HCT116 (cell line): ENCODE measurements at regions not wholly inside any gene's neighbourhood (a gene's known extent, or its start where the extent isn't known, plus 50 kb on each side); places are given as distances from the start of the nearest gene placed in this dataset.

Source experiments
- ATAC-seq: fragments of 200-7000 bp; cut with Tn5 transposase; 2 replicates; pipeline ENCODE4 v1.9.1; 2020; ENCODE audit warnings: mild to moderate bottlenecking, moderate library complexity
- BruUV-seq: library from RNA; stranded (reverse); fragments of 400-500 nt; replicated peaks from 2 replicates; lab custom pipeline; 2021; lab: Mats Ljungman, UMichigan
- CTCF ChIA-PET: fragments of 300-600 bp; sonication (Branson Sonifier 250); formaldehyde crosslinking; loops from one replicate; lab custom pipeline; 2021; ENCODE audit warnings: antibody characterized with exemption; lab: Charles Lee
- POLR2A ChIA-PET: fragments of 300-600, 350-600 bp; sonication (Branson Sonifier 250); formaldehyde crosslinking; loops from one replicate; lab custom pipeline; 2021; ENCODE audit warnings: antibody characterized with exemption; lab: Charles Lee
- RAD21 ChIA-PET, 2 experiments: fragments of 300-600 bp; sonication (Branson Sonifier 250); formaldehyde crosslinking; loops; one replicate each; lab custom pipeline; 2023; ENCODE audit warnings: low total read pairs in 2 of 2; ENCODE audit not compliant: uncharacterized antibody in 2 of 2, unreplicated experiment in 2 of 2, low non-redundant PET in 1 of 2; lab: Charles Lee
- DNase-seq: peaks from one replicate; pipeline ENCODE4 v3.0.0-alpha.2; 2010; ENCODE audit warnings: low read depth, low spot score
- H2AFZ ChIP-seq: fragments of 200-600 bp; shearing (Covaris generic), sonication (generic); 2 replicates; pipeline ENCODE4 v1.6.1; 2017; ENCODE audit warnings: low read depth, mixed run types, mixed read lengths, antibody characterized with exemption, low read length; ENCODE audit not compliant: poor library complexity, severe bottlenecking
- H3K27ac ChIP-seq: 2 replicates; pipeline ENCODE4 v1.5.1; 2012; ENCODE audit warnings: low read depth, low read length
- H3K27me3 ChIP-seq: fragments of 200-600 bp; sonication (generic); 2 replicates; pipeline ENCODE4 v1.6.1; 2016; ENCODE audit warnings: mixed run types, low read length, mixed read lengths; ENCODE audit not compliant: insufficient read depth
- H3K36me3 ChIP-seq, 2 experiments: fragments of 200-500 bp in 1 of 2; fragments of 200-600 bp in 1 of 2; sonication (Bioruptor generic) in 1 of 2; sonication (generic) in 1 of 2; 2 replicates each; pipeline versions ENCODE4 v1.5.1 to v1.6.1; 2014 to 2016; ENCODE audit warnings: low read length in 2 of 2, inconsistent platforms in 1 of 2, mixed read lengths in 1 of 2, mixed run types in 1 of 2; ENCODE audit not compliant: insufficient read depth in 2 of 2, control insufficient read depth in 1 of 2
- H3K4me1 ChIP-seq, 2 experiments: fragments of 200-600 bp in 1 of 2; sonication (generic) in 1 of 2; 2 replicates each; pipeline versions ENCODE4 v1.5.1 to v1.6.1; 2012 to 2017; ENCODE audit warnings: low read length in 2 of 2, inconsistent platforms in 1 of 2, mild to moderate bottlenecking in 1 of 2, mixed read lengths in 1 of 2, mixed run types in 1 of 2, moderate library complexity in 1 of 2; ENCODE audit not compliant: insufficient read depth in 2 of 2, control insufficient read depth in 1 of 2
- H3K4me2 ChIP-seq: fragments of 200-600 bp; sonication (generic); 2 replicates; pipeline ENCODE4 v1.6.1; 2017; ENCODE audit warnings: mixed run types, low read length, mixed read lengths
- H3K4me3 ChIP-seq, 2 experiments: fragments of 200-600 bp in 1 of 2; sonication (generic) in 1 of 2; replicated peaks in 1 of 2; 2 replicates each; pipeline ENCODE4 v1.5.1; 2011 to 2016; ENCODE audit warnings: low read length in 2 of 2, control low read depth in 1 of 2, low read depth in 1 of 2, mild to moderate bottlenecking in 1 of 2, mixed read lengths in 1 of 2, mixed run types in 1 of 2
- H3K79me2 ChIP-seq: fragments of 200-600 bp; sonication (generic); 2 replicates; pipeline ENCODE4 v1.6.1; 2017; ENCODE audit warnings: mild to moderate bottlenecking, mixed run types, low read length, moderate library complexity, mixed read lengths; ENCODE audit not compliant: insufficient read depth
- H3K9ac ChIP-seq: fragments of 200-600 bp; sonication (generic); 2 replicates; pipeline ENCODE4 v1.6.1; 2016; ENCODE audit warnings: low read length, mixed read lengths
- H3K9me2 ChIP-seq: fragments of 200-600 bp; sonication (generic), shearing (Covaris generic); 2 replicates; pipeline ENCODE4 v1.6.1; 2017; ENCODE audit warnings: mixed run types, mild to moderate bottlenecking, moderate library complexity; ENCODE audit not compliant: insufficient read depth
- H3K9me3 ChIP-seq, 2 experiments: fragments of 200-500 bp in 1 of 2; fragments of 200-600 bp in 1 of 2; sonication (Bioruptor generic) in 1 of 2; sonication (generic) in 1 of 2; 2 replicates each; pipeline ENCODE4 v1.6.1; 2014 to 2017; ENCODE audit warnings: low read length in 2 of 2, mixed read lengths in 2 of 2, inconsistent platforms in 1 of 2, low read depth in 1 of 2, mild to moderate bottlenecking in 1 of 2, mixed run types in 1 of 2, moderate library complexity in 1 of 2; ENCODE audit not compliant: control insufficient read depth in 1 of 2, insufficient read depth in 1 of 2
- H4K20me1 ChIP-seq: fragments of 200-600 bp; sonication (generic), shearing (Covaris generic); 2 replicates; pipeline ENCODE4 v1.6.1; 2017; ENCODE audit warnings: mixed run types, mild to moderate bottlenecking, moderate library complexity; ENCODE audit not compliant: insufficient read depth
- ATF3 ChIP-seq: IDR thresholded peaks from 2 replicates; pipeline ENCODE4 v1.6.1; 2012
- CBX3 ChIP-seq: IDR thresholded peaks from 2 replicates; pipeline ENCODE4 v1.6.1; 2012; ENCODE audit warnings: low read depth
- CTCF ChIP-seq, 3 experiments: fragments of 200-600 bp in 1 of 3; sonication (generic) in 1 of 3; IDR thresholded peaks in 2 of 3; conservative IDR thresholded peaks in 1 of 3; 2 replicates each; pipeline ENCODE4 v1.5.1; 2012 to 2017; ENCODE audit warnings: low read depth in 2 of 3, low read length in 2 of 3, antibody characterized with exemption in 1 of 3, borderline replicate concordance in 1 of 3, control low read depth in 1 of 3, mild to moderate bottlenecking in 1 of 3, mixed read lengths in 1 of 3, mixed run types in 1 of 3, moderate library complexity in 1 of 3; ENCODE audit not compliant: insufficient read depth in 1 of 3
- FOSL1 ChIP-seq: IDR thresholded peaks from 2 replicates; pipeline ENCODE4 v1.6.1; 2012; ENCODE audit warnings: low read depth
- MAX ChIP-seq: IDR thresholded peaks from 2 replicates; pipeline ENCODE4 v1.6.1; 2012
- TCF7L2 ChIP-seq: IDR thresholded peaks from 2 replicates; pipeline ENCODE4 v1.7.0; 2011; ENCODE audit warnings: borderline replicate concordance, inconsistent platforms; ENCODE audit not compliant: insufficient read depth, insufficient read length; ENCODE audit errors: extremely low read depth
- ZNF274 ChIP-seq: fragments of 200-500 bp; sonication (Bioruptor generic); IDR thresholded peaks from 2 replicates; pipeline ENCODE4 v1.6.1; 2014; ENCODE audit warnings: mild to moderate bottlenecking, low read depth, low read length, inconsistent platforms
- intact Hi-C: fragments of 100-400 bp; cut with micrococcal nuclease; formaldehyde crosslinking; loops from 2 replicates; pipeline ENCODE4 v1.10.0; 2022
- TF ChIP-seq, protein P1 (sequence below): IDR thresholded peaks from 2 replicates; pipeline ENCODE4 v1.6.1; 2012; ENCODE audit warnings: low read depth

GRCh38 chr2:39516347-39517101 is 79.4 kb upstream of the MAP4K3 start:
- no peak for TF ChIP-seq TCF7L2
- no peak for TF ChIP-seq CBX3
- TF ChIP-seq FOSL1, result no peak
- no peak for TF ChIP-seq MAX
- no peak for TF ChIP-seq ZNF274
- TF ChIP-seq, protein P1, sequence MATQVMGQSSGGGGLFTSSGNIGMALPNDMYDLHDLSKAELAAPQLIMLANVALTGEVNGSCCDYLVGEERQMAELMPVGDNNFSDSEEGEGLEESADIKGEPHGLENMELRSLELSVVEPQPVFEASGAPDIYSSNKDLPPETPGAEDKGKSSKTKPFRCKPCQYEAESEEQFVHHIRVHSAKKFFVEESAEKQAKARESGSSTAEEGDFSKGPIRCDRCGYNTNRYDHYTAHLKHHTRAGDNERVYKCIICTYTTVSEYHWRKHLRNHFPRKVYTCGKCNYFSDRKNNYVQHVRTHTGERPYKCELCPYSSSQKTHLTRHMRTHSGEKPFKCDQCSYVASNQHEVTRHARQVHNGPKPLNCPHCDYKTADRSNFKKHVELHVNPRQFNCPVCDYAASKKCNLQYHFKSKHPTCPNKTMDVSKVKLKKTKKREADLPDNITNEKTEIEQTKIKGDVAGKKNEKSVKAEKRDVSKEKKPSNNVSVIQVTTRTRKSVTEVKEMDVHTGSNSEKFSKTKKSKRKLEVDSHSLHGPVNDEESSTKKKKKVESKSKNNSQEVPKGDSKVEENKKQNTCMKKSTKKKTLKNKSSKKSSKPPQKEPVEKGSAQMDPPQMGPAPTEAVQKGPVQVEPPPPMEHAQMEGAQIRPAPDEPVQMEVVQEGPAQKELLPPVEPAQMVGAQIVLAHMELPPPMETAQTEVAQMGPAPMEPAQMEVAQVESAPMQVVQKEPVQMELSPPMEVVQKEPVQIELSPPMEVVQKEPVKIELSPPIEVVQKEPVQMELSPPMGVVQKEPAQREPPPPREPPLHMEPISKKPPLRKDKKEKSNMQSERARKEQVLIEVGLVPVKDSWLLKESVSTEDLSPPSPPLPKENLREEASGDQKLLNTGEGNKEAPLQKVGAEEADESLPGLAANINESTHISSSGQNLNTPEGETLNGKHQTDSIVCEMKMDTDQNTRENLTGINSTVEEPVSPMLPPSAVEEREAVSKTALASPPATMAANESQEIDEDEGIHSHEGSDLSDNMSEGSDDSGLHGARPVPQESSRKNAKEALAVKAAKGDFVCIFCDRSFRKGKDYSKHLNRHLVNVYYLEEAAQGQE, result no peak
- no peak for TF ChIP-seq CTCF (IDR thresholded peaks at IDR 0.05 in 2 of 3, conservative IDR thresholded peaks at IDR 0.05 in 1 of 3; ENCODE audit: borderline replicate concordance in 1 of 3, insufficient read depth in 1 of 3, low read depth in 2 of 3, low read length in 2 of 3)
- TF ChIP-seq ATF3, result no peak
- DNase-seq (no peak), ATAC-seq (no peak)
- no peak overlapping the region for H3K27ac ChIP-seq
- BruUV-seq, result no TSS peak
- H3K27me3 ChIP-seq, result no peaks in the 10 kb centered on the region
- no peak overlapping the region for H3K9ac ChIP-seq
- H3K9me3 ChIP-seq, result peaks cover 0 to 4% of the 10 kb centered on the region in 2 experiments; a peak in 1 of 4 replicates
- H3K4me1 ChIP-seq, result peaks cover 0 to 11% of the 10 kb centered on the region in 2 experiments; a peak in 2 of 4 replicates
- H4K20me1 ChIP-seq, result no peaks in the 10 kb centered on the region
- H3K36me3 ChIP-seq, result no peaks in the 10 kb centered on the region
- ChIA-PET RAD21 (no interaction called here), CTCF (interaction anchor here (0.7 kb wide), 1 partner anchor 214 kb away, joined by 3 read pairs; no protein-coding TSS in a partner anchor), POLR2A (no interaction called here)
- H3K4me3 ChIP-seq, result no peak overlapping the region
- no peaks in the 10 kb centered on the region for H3K79me2 ChIP-seq
- H3K9me2 ChIP-seq, result no peaks in the 10 kb centered on the region
- H2AFZ ChIP-seq, result no peak overlapping the region
- H3K4me2 ChIP-seq, result no peak overlapping the region
- intact Hi-C loops, result loop anchor here (10.0 kb wide), 1 partner anchor 178 kb away; no protein-coding TSS in a partner anchor
